RWPE1 (cell line): ENCODE measurements at regions not wholly inside any gene's neighbourhood (a gene's known extent, or its start where the extent isn't known, plus 50 kb on each side); places are given as distances from the start of the nearest gene placed in this dataset.

Source experiments
- CTCF ChIA-PET: fragments of 350-600 bp; sonication (Branson Sonifier 250); formaldehyde crosslinking; extraction: SDS; loops from one replicate; lab custom pipeline; 2021; lab: Yijun Ruan, JAX
- POLR2A ChIA-PET: fragments of 400-600 bp; formaldehyde crosslinking; extraction: SDS; loops from one replicate; lab custom pipeline; 2020; ENCODE audit warnings: antibody characterized with exemption; ENCODE audit not compliant: low non-redundant PET; lab: Yijun Ruan, JAX
- DNase-seq: peaks from one replicate; pipeline ENCODE4 v3.0.0; 2012; ENCODE audit warnings: low spot score
- H3K27ac ChIP-seq: fragments of 450-650 bp; 2 replicates; pipeline ENCODE4 v1.5.1; 2017
- TF ChIP-seq, protein P1 (sequence below): fragments of 450-650 bp; conservative IDR thresholded peaks from 2 replicates; pipeline ENCODE4 v1.5.1; 2017; ENCODE audit warnings: low read depth, mild to moderate bottlenecking

DNA sequence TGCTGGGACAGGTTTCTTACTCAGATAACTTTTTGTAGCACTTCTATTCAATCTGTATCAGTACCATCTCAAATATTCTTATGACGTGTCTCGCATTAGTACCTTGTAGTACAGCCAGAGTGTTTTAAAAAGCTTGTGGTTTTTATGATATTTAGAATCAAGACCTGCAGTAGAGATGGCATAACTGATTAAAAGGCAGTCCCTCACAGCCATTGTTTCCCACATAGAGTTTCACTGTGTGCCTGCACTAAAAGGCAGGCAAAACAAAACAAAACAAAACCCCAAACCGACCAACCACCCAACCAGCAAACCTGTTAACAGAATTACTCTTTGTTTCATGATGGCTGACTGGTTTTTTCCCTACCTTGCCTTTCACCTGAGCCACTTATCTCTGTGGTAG, 221.3 kb upstream of the DGKB start:
- ChIA-PET CTCF (no interaction called here), POLR2A (no interaction called here)
- no peak overlapping the region for H3K27ac ChIP-seq
- TF ChIP-seq, protein P1, sequence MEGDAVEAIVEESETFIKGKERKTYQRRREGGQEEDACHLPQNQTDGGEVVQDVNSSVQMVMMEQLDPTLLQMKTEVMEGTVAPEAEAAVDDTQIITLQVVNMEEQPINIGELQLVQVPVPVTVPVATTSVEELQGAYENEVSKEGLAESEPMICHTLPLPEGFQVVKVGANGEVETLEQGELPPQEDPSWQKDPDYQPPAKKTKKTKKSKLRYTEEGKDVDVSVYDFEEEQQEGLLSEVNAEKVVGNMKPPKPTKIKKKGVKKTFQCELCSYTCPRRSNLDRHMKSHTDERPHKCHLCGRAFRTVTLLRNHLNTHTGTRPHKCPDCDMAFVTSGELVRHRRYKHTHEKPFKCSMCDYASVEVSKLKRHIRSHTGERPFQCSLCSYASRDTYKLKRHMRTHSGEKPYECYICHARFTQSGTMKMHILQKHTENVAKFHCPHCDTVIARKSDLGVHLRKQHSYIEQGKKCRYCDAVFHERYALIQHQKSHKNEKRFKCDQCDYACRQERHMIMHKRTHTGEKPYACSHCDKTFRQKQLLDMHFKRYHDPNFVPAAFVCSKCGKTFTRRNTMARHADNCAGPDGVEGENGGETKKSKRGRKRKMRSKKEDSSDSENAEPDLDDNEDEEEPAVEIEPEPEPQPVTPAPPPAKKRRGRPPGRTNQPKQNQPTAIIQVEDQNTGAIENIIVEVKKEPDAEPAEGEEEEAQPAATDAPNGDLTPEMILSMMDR, result no peak
- DNase-seq, result no peak

DNA sequence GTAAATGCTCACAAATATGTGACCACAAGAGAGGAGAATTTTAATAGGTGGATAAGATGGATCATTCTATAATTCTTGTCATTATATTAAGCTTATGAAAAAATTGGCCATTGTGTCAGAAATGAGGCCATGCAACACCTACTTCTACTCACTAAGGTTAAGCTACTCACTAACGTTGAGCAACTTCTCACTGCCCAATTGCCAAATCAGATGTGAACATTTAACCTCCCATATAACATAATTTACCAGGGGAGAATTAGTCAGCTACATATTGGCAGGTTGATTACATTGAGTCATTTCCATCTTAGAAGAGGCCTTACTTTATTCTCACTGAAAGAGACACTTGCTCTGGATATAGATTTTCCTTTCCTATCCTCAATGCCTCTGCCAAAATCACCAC, 211.2 kb upstream of the DGKB start:
- no peak for DNase-seq
- CTCF ChIA-PET, result interaction anchor here (0.5 to 0.6 kb wide), 2 partner anchors 24 to 97 kb away, joined by 3 to 4 read pairs; no protein-coding TSS in a partner anchor
- H3K27ac ChIP-seq, result no peak overlapping the region
- POLR2A ChIA-PET, result no interaction called here
- TF ChIP-seq, protein P1, result no peak

DNA sequence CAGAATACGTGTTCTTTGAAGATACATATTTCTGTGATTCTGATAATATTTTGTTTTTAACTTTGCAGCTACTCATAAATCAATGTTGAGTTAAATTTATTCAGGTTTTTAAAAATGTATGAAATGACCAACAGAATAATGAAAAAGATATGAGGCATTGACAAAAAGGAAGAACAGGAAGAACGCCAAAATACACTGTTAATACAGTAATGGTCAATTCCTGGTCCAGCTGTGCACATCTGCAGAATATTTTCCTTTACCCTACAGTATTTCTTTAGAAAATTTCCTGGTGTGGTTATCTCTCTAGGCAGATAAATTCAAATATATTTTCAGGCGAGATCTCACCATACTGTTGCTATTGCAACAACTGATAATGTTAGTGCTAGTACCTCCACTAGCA, 203.2 kb upstream of the DGKB start:
- CTCF ChIA-PET, result interaction anchor here (0.6 kb wide), 1 partner anchor 50 kb away, joined by 3 read pairs; no protein-coding TSS in a partner anchor
- POLR2A ChIA-PET, result no interaction called here
- TF ChIP-seq, protein P1, result no peak
- H3K27ac ChIP-seq, result no peak overlapping the region
- DNase-seq, result no peak

GRCh38 chr7:15104411-15105092, 202.0 kb upstream of the DGKB start:
- no peak overlapping the region for H3K27ac ChIP-seq
- no peak for DNase-seq
- CTCF ChIA-PET, result no interaction called here
- POLR2A ChIA-PET, result no interaction called here
- TF ChIP-seq, protein P1, result no peak

GRCh38 chr7:15099074-15099473, 196.5 kb upstream of the DGKB start:
- ChIA-PET CTCF (no interaction called here), POLR2A (no interaction called here)
- no peak for DNase-seq
- TF ChIP-seq, protein P1, result no peak
- H3K27ac ChIP-seq, result no peak overlapping the region

DNA sequence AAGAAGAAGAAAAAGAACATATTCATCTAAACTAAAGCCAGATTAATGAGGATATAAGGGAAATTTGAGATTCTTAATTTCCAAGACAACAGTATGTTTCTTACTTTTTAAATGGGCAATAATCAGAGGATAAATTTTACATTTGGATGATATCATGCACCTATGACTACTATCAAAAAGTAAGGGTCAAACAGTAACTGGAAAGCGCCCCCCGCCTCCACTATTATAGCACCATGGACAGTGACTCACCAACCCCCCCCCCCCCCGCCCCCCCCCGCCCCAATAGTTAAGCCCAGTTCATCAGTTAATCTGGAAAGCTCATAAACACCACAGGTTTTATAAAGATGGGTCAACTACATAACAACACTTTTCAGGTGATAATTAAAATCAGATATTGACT, 194.3 kb upstream of the DGKB start:
- TF ChIP-seq, protein P1, result no peak
- ChIA-PET CTCF (no interaction called here), POLR2A (no interaction called here)
- no peak overlapping the region for H3K27ac ChIP-seq
- DNase-seq, result no peak
